ENCODE measurements at regions not wholly inside any gene's neighbourhood (a gene's known extent, or its start where the extent isn't known, plus 50 kb on each side); places are given as distances from the start of the nearest gene placed in this dataset.

- H3K4me3 ChIP-seq: no peak overlapping the region
- no peak overlapping the region for H3K27ac ChIP-seq
- ATAC-seq (peak; percentile 67), DNase-seq (no peak)
- H3K9me3 ChIP-seq: no peaks in the 10 kb centered on the region
- no peaks in the 10 kb centered on the region for H3K27me3 ChIP-seq
- H3K4me1 ChIP-seq: peaks cover 9% of the 10 kb centered on the region
- H3K36me3 ChIP-seq: peaks cover 13% of the 10 kb centered on the region
- TF ChIP-seq CTCF (IDR thresholded peaks at IDR 0.05): no peak
- intact Hi-C loops (cut with DNase I): no loop called here
These were observed 87.1 kb downstream of the OGFRL1 start for GRCh38 chr6:71375676-71376075.

GRCh38 chr6:71376830-71377229 is 88.2 kb downstream of the OGFRL1 start:
- Histone ChIP-seq H3K4me3 (no peak overlapping the region), H3K4me1 (peaks cover 9% of the 10 kb centered on the region), H3K36me3 (peaks cover 12% of the 10 kb centered on the region), H3K27ac (no peak overlapping the region), H3K9me3 (no peaks in the 10 kb centered on the region), H3K27me3 (no peaks in the 10 kb centered on the region)
- ATAC-seq: peak; percentile 22
- TF ChIP-seq CTCF (IDR thresholded peaks at IDR 0.05): no peak
- intact Hi-C loops (cut with DNase I): no loop called here
- DNase-seq: no peak

- H3K9me3 ChIP-seq: no peaks in the 10 kb centered on the region
- H3K27me3 ChIP-seq: no peaks in the 10 kb centered on the region
- peaks cover 46% of the 10 kb centered on the region for H3K4me1 ChIP-seq
- intact Hi-C loops (cut with DNase I): loop anchor here (10.0 kb wide), 1 partner anchor 131 kb away; no protein-coding TSS in a partner anchor
- no peak overlapping the region for H3K27ac ChIP-seq
- TF ChIP-seq CTCF (IDR thresholded peaks at IDR 0.05): no peak
- H3K36me3 ChIP-seq: peaks cover 13% of the 10 kb centered on the region
- DNase-seq (no peak), ATAC-seq (peak; percentile 51)
- no peak overlapping the region for H3K4me3 ChIP-seq
These were observed 94.9 kb downstream of the OGFRL1 start for GRCh38 chr6:71383476-71383875.

GRCh38 chr6:71383901-71384489 is 95.4 kb downstream of the OGFRL1 start:
- no peaks in the 10 kb centered on the region for H3K27me3 ChIP-seq
- no peak for DNase-seq
- peaks cover 51% of the 10 kb centered on the region for H3K4me1 ChIP-seq
- peak; percentile 50 for ATAC-seq
- intact Hi-C loops (cut with DNase I): loop anchor here (10.0 kb wide), 1 partner anchor 131 kb away; no protein-coding TSS in a partner anchor
- H3K9me3 ChIP-seq: no peaks in the 10 kb centered on the region
- H3K36me3 ChIP-seq: peaks cover 13% of the 10 kb centered on the region
- peak; percentile 65 for TF ChIP-seq CTCF (IDR thresholded peaks at IDR 0.05)
- no peak overlapping the region for H3K4me3 ChIP-seq
- no peak overlapping the region for H3K27ac ChIP-seq

GRCh38 chr6:71385111-71385822 is 96.7 kb downstream of the OGFRL1 start:
- no peak overlapping the region for H3K4me3 ChIP-seq
- DNase-seq: no peak
- peaks cover 13% of the 10 kb centered on the region for H3K36me3 ChIP-seq
- peak; percentile 50 for ATAC-seq
- TF ChIP-seq CTCF (IDR thresholded peaks at IDR 0.05): no peak
- no peaks in the 10 kb centered on the region for H3K27me3 ChIP-seq
- H3K27ac ChIP-seq: peak overlapping the region; percentile 31
- H3K4me1 ChIP-seq: peaks cover 57% of the 10 kb centered on the region
- H3K9me3 ChIP-seq: no peaks in the 10 kb centered on the region
- intact Hi-C loops (cut with DNase I): loop anchor here (10.0 kb wide), 1 partner anchor 130 kb away; no protein-coding TSS in a partner anchor

Data from upper lobe of right lung (tissue), 1 donor.